ENCODE measurements at regions not wholly inside any gene's neighbourhood (a gene's known extent, or its start where the extent isn't known, plus 50 kb on each side); places are given as distances from the start of the nearest gene placed in this dataset.

- TF ChIP-seq EZH2 (IDR thresholded peaks at IDR 0.05; ENCODE audit: insufficient read depth, poor library complexity, severe bottlenecking) (no peak), EZH2phosphoT487 (IDR thresholded peaks at IDR 0.05; ENCODE audit: insufficient read depth, low read depth) (no peak)
These were observed 115.4 kb downstream of the TMEM26 start for GRCh38 chr10:61337741-61338140.
